ENCODE measurements at regions not wholly inside any gene's neighbourhood (a gene's known extent, or its start where the extent isn't known, plus 50 kb on each side); places are given as distances from the start of the nearest gene placed in this dataset.

- Mint-ChIP-seq H3K27ac (no peak overlapping the region), H3K9me3 (ENCODE audit: insufficient read depth) (peaks cover 4% of the 10 kb centered on the region), H3K4me1 (no peaks in the 10 kb centered on the region), H3K4me3 (no peak overlapping the region), H3K27me3 (peaks cover 16% of the 10 kb centered on the region)
- no peak overlapping the region for H3K4me2 ChIP-seq (replicated peaks; ENCODE audit: low read depth, low read length, poor library complexity, severe bottlenecking)
- H3K79me2 ChIP-seq (ENCODE audit: control insufficient read depth, insufficient read depth, low read length), result no peaks in the 10 kb centered on the region
- no peaks in the 10 kb centered on the region for H3K4me1 ChIP-seq (ENCODE audit: control insufficient read depth in 2 of 2, insufficient read depth in 2 of 2, low read length in 2 of 2)
- H2AFZ ChIP-seq (ENCODE audit: insufficient read depth, low read depth, low read length, poor library complexity, severe bottlenecking), result no peak overlapping the region
- intact Hi-C loops (cut with micrococcal nuclease), result no loop called here
- DNase-seq (no peak), ATAC-seq (ENCODE audit: low read depth) (no peak)
- no peak overlapping the region for H3K9ac ChIP-seq (ENCODE audit: low read length)
- no peak overlapping the region for H3K27ac ChIP-seq (ENCODE audit: low read length in 2 of 2)
- H3K4me3 ChIP-seq (ENCODE audit: control extremely low read depth in 1 of 5, extremely low read depth in 1 of 5, insufficient read depth in 1 of 5, low read depth in 2 of 5, low read length in 4 of 5), result no peak overlapping the region
- H3K9me3 ChIP-seq (ENCODE audit: control extremely low read depth in 1 of 3, control insufficient read depth in 2 of 3, insufficient read depth in 1 of 3, low read length in 2 of 3), result no peaks in the 10 kb centered on the region
- TF ChIP-seq EZH2 (IDR thresholded peaks at IDR 0.05; ENCODE audit: borderline replicate concordance, insufficient read depth, low read depth, low read length, poor library complexity, severe bottlenecking), result no peak
- TF ChIP-seq CTCF (IDR thresholded peaks at IDR 0.05), result no peak
- H3K27me3 ChIP-seq (replicated peaks in 1 of 4; ENCODE audit: control extremely low read depth in 1 of 4, control insufficient read depth in 3 of 4, insufficient read depth in 4 of 4, low read length in 3 of 4), result no peaks in the 10 kb centered on the region
- POLR2A ChIA-PET, result no interaction called here
- no peaks in the 10 kb centered on the region for H3K36me3 ChIP-seq (replicated peaks in 1 of 2; ENCODE audit: control extremely low read depth in 1 of 2, control insufficient read depth in 1 of 2, extremely low read depth in 1 of 2, insufficient read depth in 2 of 2, low read length in 1 of 2)
- WGBS (ENCODE audit: insufficient coverage), result 44% methylated on average over 2 of the region's 2 CpGs
- no peaks in the 10 kb centered on the region for H4K20me1 ChIP-seq (ENCODE audit: control insufficient read depth, insufficient read depth, low read length, poor library complexity, severe bottlenecking)
- CTCF ChIA-PET, result no interaction called here
Measured at GRCh38 chr2:769771-770170, 92.6 kb upstream of the TMEM18 start.

- H3K4me1 ChIP-seq (ENCODE audit: control insufficient read depth in 2 of 2, insufficient read depth in 2 of 2, low read length in 2 of 2), result no peaks in the 10 kb centered on the region
- Mint-ChIP-seq H3K27me3 (peaks cover 16% of the 10 kb centered on the region), H3K27ac (no peak overlapping the region), H3K4me1 (no peaks in the 10 kb centered on the region), H3K9me3 (ENCODE audit: insufficient read depth) (peaks cover 4% of the 10 kb centered on the region), H3K4me3 (no peak overlapping the region)
- POLR2A ChIA-PET, result no interaction called here
- no peak for ATAC-seq (ENCODE audit: low read depth)
- H3K36me3 ChIP-seq (replicated peaks in 1 of 2; ENCODE audit: control extremely low read depth in 1 of 2, control insufficient read depth in 1 of 2, extremely low read depth in 1 of 2, insufficient read depth in 2 of 2, low read length in 1 of 2), result no peaks in the 10 kb centered on the region
- no peaks in the 10 kb centered on the region for H4K20me1 ChIP-seq (ENCODE audit: control insufficient read depth, insufficient read depth, low read length, poor library complexity, severe bottlenecking)
- no peak overlapping the region for H3K9ac ChIP-seq (ENCODE audit: low read length)
- no peaks in the 10 kb centered on the region for H3K79me2 ChIP-seq (ENCODE audit: control insufficient read depth, insufficient read depth, low read length)
- intact Hi-C loops (cut with micrococcal nuclease), result no loop called here
- H3K4me2 ChIP-seq (replicated peaks; ENCODE audit: low read depth, low read length, poor library complexity, severe bottlenecking), result no peak overlapping the region
- TF ChIP-seq CTCF (IDR thresholded peaks at IDR 0.05) (no peak), EZH2 (IDR thresholded peaks at IDR 0.05; ENCODE audit: borderline replicate concordance, insufficient read depth, low read depth, low read length, poor library complexity, severe bottlenecking) (no peak)
- H3K4me3 ChIP-seq (ENCODE audit: control extremely low read depth in 1 of 5, extremely low read depth in 1 of 5, insufficient read depth in 1 of 5, low read depth in 2 of 5, low read length in 4 of 5), result no peak overlapping the region
- DNase-seq, result no peak
- CTCF ChIA-PET, result no interaction called here
- no peaks in the 10 kb centered on the region for H3K9me3 ChIP-seq (ENCODE audit: control extremely low read depth in 1 of 3, control insufficient read depth in 2 of 3, insufficient read depth in 1 of 3, low read length in 2 of 3)
- no peak overlapping the region for H2AFZ ChIP-seq (ENCODE audit: insufficient read depth, low read depth, low read length, poor library complexity, severe bottlenecking)
- WGBS (ENCODE audit: insufficient coverage), result 91% methylated on average over 5 of the region's 10 CpGs
- no peak overlapping the region for H3K27ac ChIP-seq (ENCODE audit: low read length in 2 of 2)
- no peaks in the 10 kb centered on the region for H3K27me3 ChIP-seq (replicated peaks in 1 of 4; ENCODE audit: control extremely low read depth in 1 of 4, control insufficient read depth in 3 of 4, insufficient read depth in 4 of 4, low read length in 3 of 4)
Measured at GRCh38 chr2:768451-768850, 91.2 kb upstream of the TMEM18 start.
